Panc1 (cell line): ENCODE measurements at regions not wholly inside any gene's neighbourhood (a gene's known extent, or its start where the extent isn't known, plus 50 kb on each side); places are given as distances from the start of the nearest gene placed in this dataset.
"Not testable (repeated sequence)": the region's sequence is repeated elsewhere in the genome, so short reads cannot be mapped to it uniquely, and the experiment has no call there.

ENCODE experiments used
- ATAC-seq: fragments of 200-7000 bp; cut with Tn5 transposase; 2 replicates; pipeline ENCODE4 v1.9.1; 2020; ENCODE audit warnings: mild to moderate bottlenecking, moderate library complexity
- BruUV-seq: library from RNA; stranded (reverse); fragments of 400-500 nt; replicated peaks from 2 replicates; lab custom pipeline; 2021; lab: Mats Ljungman, UMichigan
- CTCF ChIA-PET: fragments of 300-600 bp; sonication (Branson Sonifier 250); formaldehyde crosslinking; loops from one replicate; lab custom pipeline; 2022; ENCODE audit warnings: antibody characterized with exemption; lab: Charles Lee
- POLR2A ChIA-PET: fragments of 300-600 bp; sonication (Branson Sonifier 250); formaldehyde crosslinking; loops from one replicate; lab custom pipeline; 2022; ENCODE audit warnings: antibody characterized with exemption; lab: Charles Lee
- DNase-seq: peaks from one replicate; pipeline ENCODE4 v3.0.0-alpha.2; 2010; ENCODE audit warnings: low read depth, low spot score
- H3K27ac ChIP-seq: 2 replicates; pipeline ENCODE4 v1.5.1; 2011; ENCODE audit warnings: mild to moderate bottlenecking, low read length, inconsistent platforms
- H3K27me3 ChIP-seq: fragments of 200-500 bp; sonication (Bioruptor generic); 2 replicates; pipeline ENCODE4 v1.6.0; 2014; ENCODE audit warnings: low read length, inconsistent platforms; ENCODE audit not compliant: control insufficient read depth, insufficient read depth
- H3K36me3 ChIP-seq: fragments of 200-500 bp; sonication (Bioruptor generic); 2 replicates; pipeline ENCODE4 v1.5.1; 2014; ENCODE audit warnings: inconsistent platforms, mild to moderate bottlenecking, low read length, moderate library complexity; ENCODE audit not compliant: control insufficient read depth, insufficient read depth
- H3K4me1 ChIP-seq: 2 replicates; pipeline ENCODE4 v1.5.1; 2011; ENCODE audit warnings: inconsistent platforms, mild to moderate bottlenecking, low read length, moderate library complexity; ENCODE audit not compliant: control insufficient read depth, insufficient read depth
- H3K4me3 ChIP-seq, 2 experiments: 2 replicates each; pipeline ENCODE4 v1.5.1; 2011 to 2012; ENCODE audit warnings: low read depth in 2 of 2, low read length in 2 of 2, mild to moderate bottlenecking in 2 of 2, inconsistent platforms in 1 of 2, moderate library complexity in 1 of 2
- H3K9me3 ChIP-seq: fragments of 200-500 bp; sonication (Bioruptor generic); 2 replicates; pipeline ENCODE4 v1.5.1; 2014; ENCODE audit warnings: low read depth, mild to moderate bottlenecking, inconsistent platforms, low read length, moderate library complexity; ENCODE audit not compliant: control insufficient read depth, insufficient read depth
- CTCF ChIP-seq: fragments of 450-650 bp; IDR thresholded peaks from 2 replicates; pipeline ENCODE4 v1.5.1; 2017; ENCODE audit warnings: mild to moderate bottlenecking
- POLR2AphosphoS5 ChIP-seq: IDR thresholded peaks from 2 replicates; pipeline ENCODE4 v1.6.1; 2012; ENCODE audit warnings: mild to moderate bottlenecking, low read depth, low read length, moderate library complexity
- REST ChIP-seq, 2 experiments: IDR thresholded peaks; 2 replicates each; pipeline ENCODE4 v1.6.1; 2011 to 2012; ENCODE audit warnings: low read depth in 2 of 2, control low read depth in 1 of 2, low read length in 1 of 2, mild to moderate bottlenecking in 1 of 2, moderate library complexity in 1 of 2; ENCODE audit not compliant: insufficient read depth in 1 of 2
- SIN3A ChIP-seq: IDR thresholded peaks from 2 replicates; pipeline ENCODE4 v1.6.1; 2012; ENCODE audit warnings: low read depth, mild to moderate bottlenecking, low read length, moderate library complexity, borderline replicate concordance; ENCODE audit not compliant: insufficient read depth
- TCF7L2 ChIP-seq: IDR thresholded peaks from 2 replicates; pipeline ENCODE4 v1.6.1; 2011; ENCODE audit warnings: mild to moderate bottlenecking, low read depth, low read length, inconsistent platforms
- in situ Hi-C: cut with HindIII; loops from 2 replicates; pipeline ENCODE4 v1.10.0; 2016; ENCODE audit warnings: low sequenced_read_pairs, low pct_unique_long_range_greater_than_20kb
- intact Hi-C: fragments of 100-400 bp; cut with micrococcal nuclease; formaldehyde crosslinking; loops from one replicate; pipeline ENCODE4 v1.10.0; 2022; ENCODE audit not compliant: unreplicated experiment

- in situ Hi-C loops: no loop called here
- CTCF ChIA-PET: no interaction called here
Measured at GRCh38 chr3:90184861-90185260, 1077.4 kb downstream of the EPHA3 start.

GRCh38 chr3:90197383-90197782 is 1090.0 kb downstream of the EPHA3 start:
- H3K4me1 ChIP-seq, in situ Hi-C loops, H3K27me3 ChIP-seq, H3K27ac ChIP-seq, intact Hi-C loops, H3K36me3 ChIP-seq, CTCF ChIA-PET, DNase-seq, H3K9me3 ChIP-seq, POLR2A ChIA-PET, ATAC-seq, BruUV-seq, H3K4me3 ChIP-seq: not testable (repeated sequence)

More at GRCh38 chr3:90184861-90185260, 1077.4 kb downstream of the EPHA3 start:
- intact Hi-C loops: loop anchor here (10.0 kb wide), 1 partner anchor 1980 kb away; no protein-coding TSS in a partner anchor
- no peak for ATAC-seq
- Histone ChIP-seq H3K4me3 (no peak overlapping the region), H3K27me3 (no peaks in the 10 kb centered on the region), H3K4me1 (no peaks in the 10 kb centered on the region), H3K9me3 (no peaks in the 10 kb centered on the region), H3K27ac (no peak overlapping the region), H3K36me3 (no peaks in the 10 kb centered on the region)
- BruUV-seq: no TSS peak
- DNase-seq: no peak
- POLR2A ChIA-PET: no interaction called here
- TF ChIP-seq SIN3A (no peak), POLR2AphosphoS5 (no peak), CTCF (no peak), REST (IDR thresholded peaks at IDR 0.05; ENCODE audit: insufficient read depth in 1 of 2, low read depth in 2 of 2, low read length in 1 of 2) (no peak), TCF7L2 (no peak)

GRCh38 chr3:90202931-90203330 is 1095.5 kb downstream of the EPHA3 start:
- ATAC-seq, DNase-seq, CTCF ChIA-PET, intact Hi-C loops, H3K27me3 ChIP-seq, H3K9me3 ChIP-seq, in situ Hi-C loops, H3K27ac ChIP-seq, BruUV-seq, POLR2A ChIA-PET, H3K36me3 ChIP-seq, H3K4me3 ChIP-seq, H3K4me1 ChIP-seq: not testable (repeated sequence)

GRCh38 chr3:90206482-90206881 is 1099.1 kb downstream of the EPHA3 start:
- H3K27ac ChIP-seq, in situ Hi-C loops, H3K27me3 ChIP-seq, DNase-seq, ATAC-seq, H3K36me3 ChIP-seq, H3K4me1 ChIP-seq, intact Hi-C loops, POLR2A ChIA-PET, H3K9me3 ChIP-seq, BruUV-seq, H3K4me3 ChIP-seq, CTCF ChIA-PET: not testable (repeated sequence)

- in situ Hi-C loops, CTCF ChIA-PET, BruUV-seq, ATAC-seq, H3K9me3 ChIP-seq, H3K27me3 ChIP-seq, DNase-seq, H3K27ac ChIP-seq, H3K36me3 ChIP-seq, H3K4me3 ChIP-seq, intact Hi-C loops, POLR2A ChIA-PET, H3K4me1 ChIP-seq: not testable (repeated sequence)
Measured at GRCh38 chr3:90207353-90208097, 1100.1 kb downstream of the EPHA3 start.
